ENCODE measurements at regions not wholly inside any gene's neighbourhood (a gene's known extent, or its start where the extent isn't known, plus 50 kb on each side); places are given as distances from the start of the nearest gene placed in this dataset.
A peak's percentile ranks its signal among the peaks of the same experiment; 100 is the strongest.

GRCh38 chr18:39519741-39520140 is 1954.1 kb upstream of the CELF4 start:
- DNase-seq, result no peak

GRCh38 chr18:39515299-39515698 is 1949.7 kb upstream of the CELF4 start:
- no peak for DNase-seq

- DNase-seq, result no peak
These were observed 1947.6 kb upstream of the CELF4 start for GRCh38 chr18:39513186-39513585.

- no peak for DNase-seq
These were observed 1941.2 kb upstream of the CELF4 start for GRCh38 chr18:39506581-39507330.

- no peak for DNase-seq
These were observed 1934.7 kb upstream of the CELF4 start for GRCh38 chr18:39500306-39500705.

GRCh38 chr18:39497821-39498220 is 1932.2 kb upstream of the CELF4 start:
- no peak for DNase-seq

GRCh38 chr18:39496986-39497385 is 1931.4 kb upstream of the CELF4 start:
- DNase-seq, result no peak

GRCh38 chr18:39494211-39494896 is 1928.8 kb upstream of the CELF4 start:
- no peak for DNase-seq

GRCh38 chr18:39491408-39491807 is 1925.8 kb upstream of the CELF4 start:
- DNase-seq, result no peak

- peak; percentile 3 for DNase-seq
These were observed 1923.8 kb upstream of the CELF4 start for GRCh38 chr18:39489431-39489830.

- DNase-seq, result no peak
These were observed 1922.3 kb upstream of the CELF4 start for GRCh38 chr18:39487932-39488331.

- DNase-seq, result no peak
These were observed 1920.7 kb upstream of the CELF4 start for GRCh38 chr18:39486268-39486667.

GRCh38 chr18:39485696-39486095 is 1920.1 kb upstream of the CELF4 start:
- DNase-seq, result peak; percentile 29

GRCh38 chr18:39481281-39481680 is 1915.7 kb upstream of the CELF4 start:
- DNase-seq, result no peak

GRCh38 chr18:39480494-39481195 is 1915.0 kb upstream of the CELF4 start:
- no peak for DNase-seq

GRCh38 chr18:39464006-39464405 is 1898.4 kb upstream of the CELF4 start:
- DNase-seq, result no peak

GRCh38 chr18:39462436-39462835 is 1896.8 kb upstream of the CELF4 start:
- peak; percentile 22 for DNase-seq

- no peak for DNase-seq
These were observed 1894.5 kb upstream of the CELF4 start for GRCh38 chr18:39460136-39460535.

GRCh38 chr18:39455285-39455684 is 1889.7 kb upstream of the CELF4 start:
- peak; percentile 45 for DNase-seq

- no peak for DNase-seq
These were observed 1889.3 kb upstream of the CELF4 start for GRCh38 chr18:39454866-39455265.

GRCh38 chr18:39453882-39454281 is 1888.3 kb upstream of the CELF4 start:
- DNase-seq, result peak; percentile 25

- no peak for DNase-seq
These were observed 1887.8 kb upstream of the CELF4 start for GRCh38 chr18:39453356-39453755.

GRCh38 chr18:39450958-39451357 is 1885.4 kb upstream of the CELF4 start:
- DNase-seq, result no peak

- no peak for DNase-seq
These were observed 1884.0 kb upstream of the CELF4 start for GRCh38 chr18:39449566-39449965.
